Natural killer cell (primary cell): ENCODE measurements at regions not wholly inside any gene's neighbourhood (a gene's known extent, or its start where the extent isn't known, plus 50 kb on each side); places are given as distances from the start of the nearest gene placed in this dataset.

Experiments
- ATAC-seq, 3 donors: fragments of 150-1000 bp in 2 of 3; fragments of 200-7000 bp in 1 of 3; cut with Tn5 transposase; 1 replicate in 1 of 3; 2 replicates in 2 of 3; pipeline ENCODE4 v1.10.0; 2021; ENCODE audit warnings: mild to moderate bottlenecking in 2 of 3, moderate library complexity in 2 of 3
- DNase-seq, 2 donors: peaks; one replicate each; pipeline versions ENCODE4 v3.0.0 to v3.0.0-alpha.2; 2013 to 2021; ENCODE audit warnings: mixed read lengths in 1 of 2
- H3K27ac ChIP-seq: one replicate; pipeline ENCODE4 v1.5.1; 2013; ENCODE audit warnings: mild to moderate bottlenecking, low read length
- H3K27me3 ChIP-seq: one replicate; pipeline ENCODE4 v1.6.1; 2013; ENCODE audit warnings: low read length; ENCODE audit not compliant: control insufficient read depth, insufficient read depth
- H3K36me3 ChIP-seq: one replicate; pipeline ENCODE4 v1.6.1; 2013; ENCODE audit warnings: low read length; ENCODE audit not compliant: control insufficient read depth, insufficient read depth
- H3K4me1 ChIP-seq: one replicate; pipeline ENCODE4 v1.6.1; 2013; ENCODE audit warnings: low read length; ENCODE audit not compliant: control insufficient read depth, insufficient read depth
- H3K4me3 ChIP-seq: one replicate; pipeline ENCODE4 v1.5.1; 2013; ENCODE audit warnings: low read length
- H3K9me3 ChIP-seq: one replicate; pipeline ENCODE4 v1.6.1; 2013; ENCODE audit warnings: low read length; ENCODE audit not compliant: control insufficient read depth, insufficient read depth
- H3K27ac Mint-ChIP-seq, 2 donors: one replicate each; pipeline ENCODE4 v1.8.0; 2022; ENCODE audit warnings: mild to moderate bottlenecking in 2 of 2, mixed read lengths in 2 of 2, moderate library complexity in 1 of 2
- H3K27me3 Mint-ChIP-seq, 2 donors: one replicate each; pipeline ENCODE4 v1.8.0; 2022; ENCODE audit warnings: low read depth in 2 of 2, mixed read lengths in 2 of 2
- H3K36me3 Mint-ChIP-seq: one replicate; pipeline ENCODE4 v1.8.0; 2022; ENCODE audit warnings: mixed read lengths
- H3K4me1 Mint-ChIP-seq, 2 donors: one replicate each; pipeline ENCODE4 v1.8.0; 2022; ENCODE audit warnings: mixed read lengths in 2 of 2
- H3K4me3 Mint-ChIP-seq: one replicate; pipeline ENCODE4 v1.8.0; 2022; ENCODE audit warnings: mild to moderate bottlenecking, moderate library complexity, mixed read lengths
- H3K9me3 Mint-ChIP-seq, 2 donors: one replicate each; pipeline ENCODE4 v1.8.0; 2022; ENCODE audit warnings: mixed read lengths in 2 of 2
- CTCF ChIP-seq: fragments of 200-600 bp; IDR thresholded peaks from one replicate; pipeline ENCODE4 v1.8.0; 2022; ENCODE audit warnings: antibody characterized with exemption
- WGBS: methylation state at CpG from one replicate; pipeline ENCODE4 v1.1.7; 2013; ENCODE audit warnings: missing lambda C conversion rate; ENCODE audit not compliant: insufficient coverage; 5-methylcytosine and 5-hydroxymethylcytosine counted together
- intact Hi-C: fragments of 100-400 bp; cut with micrococcal nuclease; formaldehyde crosslinking; loops from one replicate; pipeline ENCODE4 v1.14.2; 2022

- no peaks in the 10 kb centered on the region for H3K36me3 Mint-ChIP-seq
Measured at GRCh38 chr10:83816942-83817341, 322.4 kb upstream of the GHITM start.

GRCh38 chr10:83817797-83818196 lies 321.5 kb upstream of the GHITM start:
- 79% methylated on average over 2 of the region's 3 CpGs for WGBS

More at GRCh38 chr10:83816942-83817341, 322.4 kb upstream of the GHITM start:
- Mint-ChIP-seq H3K27ac (no peak overlapping the region), H3K4me3 (no peak overlapping the region), H3K9me3 (peaks cover 2 to 4% of the 10 kb centered on the region in 2 donors), H3K27me3 (no peaks in the 10 kb centered on the region), H3K4me1 (no peaks in the 10 kb centered on the region)
- no peaks in the 10 kb centered on the region for H3K9me3 ChIP-seq
- H3K4me1 ChIP-seq: no peaks in the 10 kb centered on the region
- H3K27ac ChIP-seq: no peak overlapping the region
- TF ChIP-seq CTCF: no peak
- H3K36me3 ChIP-seq: no peaks in the 10 kb centered on the region
- DNase-seq: no peak
- no peak for ATAC-seq
- no peak overlapping the region for H3K4me3 ChIP-seq
- WGBS: 57% methylated on average over 2 of the region's 2 CpGs
- H3K27me3 ChIP-seq: no peaks in the 10 kb centered on the region
- intact Hi-C loops: no loop called here

GRCh38 chr10:83819609-83820008 lies 319.7 kb upstream of the GHITM start:
- Histone ChIP-seq H3K4me1 (no peaks in the 10 kb centered on the region), H3K27me3 (no peaks in the 10 kb centered on the region), H3K9me3 (no peaks in the 10 kb centered on the region), H3K36me3 (no peaks in the 10 kb centered on the region), H3K4me3 (no peak overlapping the region), H3K27ac (no peak overlapping the region)
- no peak for TF ChIP-seq CTCF
- ATAC-seq: no peak
- Mint-ChIP-seq H3K27ac (no peak overlapping the region), H3K9me3 (peaks cover 2 to 6% of the 10 kb centered on the region in 2 donors), H3K36me3 (no peaks in the 10 kb centered on the region), H3K4me1 (no peaks in the 10 kb centered on the region), H3K27me3 (no peaks in the 10 kb centered on the region), H3K4me3 (no peak overlapping the region)
- no peak for DNase-seq
- intact Hi-C loops: no loop called here
- WGBS: 100% methylated on average over 1 of the region's 2 CpGs

More at GRCh38 chr10:83817797-83818196, 321.5 kb upstream of the GHITM start:
- Mint-ChIP-seq H3K4me3 (no peak overlapping the region), H3K36me3 (no peaks in the 10 kb centered on the region), H3K4me1 (no peaks in the 10 kb centered on the region), H3K9me3 (peaks cover 2 to 6% of the 10 kb centered on the region in 2 donors), H3K27me3 (no peaks in the 10 kb centered on the region), H3K27ac (no peak overlapping the region)
- intact Hi-C loops: no loop called here
- no peak for ATAC-seq
- Histone ChIP-seq H3K4me3 (no peak overlapping the region), H3K27me3 (no peaks in the 10 kb centered on the region), H3K27ac (no peak overlapping the region), H3K36me3 (no peaks in the 10 kb centered on the region), H3K4me1 (no peaks in the 10 kb centered on the region), H3K9me3 (no peaks in the 10 kb centered on the region)
- DNase-seq: no peak
- no peak for TF ChIP-seq CTCF

GRCh38 chr10:83820033-83820432 lies 319.3 kb upstream of the GHITM start:
- no peak for ATAC-seq
- 31% methylated on average over 3 of the region's 3 CpGs for WGBS

More at GRCh38 chr10:83820033-83820432, 319.3 kb upstream of the GHITM start:
- Mint-ChIP-seq H3K27me3 (no peaks in the 10 kb centered on the region), H3K4me1 (no peaks in the 10 kb centered on the region), H3K36me3 (no peaks in the 10 kb centered on the region), H3K4me3 (no peak overlapping the region), H3K9me3 (peaks cover 2 to 6% of the 10 kb centered on the region in 2 donors), H3K27ac (no peak overlapping the region)
- no peaks in the 10 kb centered on the region for H3K9me3 ChIP-seq
- no peak overlapping the region for H3K27ac ChIP-seq
- no peak for DNase-seq
- H3K4me3 ChIP-seq: no peak overlapping the region
- no peaks in the 10 kb centered on the region for H3K4me1 ChIP-seq
- no peaks in the 10 kb centered on the region for H3K27me3 ChIP-seq
- TF ChIP-seq CTCF: no peak
- intact Hi-C loops: no loop called here
- no peaks in the 10 kb centered on the region for H3K36me3 ChIP-seq
